ENCODE measurements at regions not wholly inside any gene's neighbourhood (a gene's known extent, or its start where the extent isn't known, plus 50 kb on each side); places are given as distances from the start of the nearest gene placed in this dataset.

GRCh38 chr14:97162621-97163020 lies 365.4 kb downstream of the VRK1 start:
- TF ChIP-seq CTCF (conservative IDR thresholded peaks at IDR 0.05; ENCODE audit: low read depth, low read length): no peak
- no peak for TF ChIP-seq USF2 (IDR thresholded peaks at IDR 0.05; ENCODE audit: low read depth, low read length)
- TF ChIP-seq POLR2A (IDR thresholded peaks at IDR 0.05; ENCODE audit: low read depth, low read length): no peak
- no peak for TF ChIP-seq CEBPB (IDR thresholded peaks at IDR 0.05; ENCODE audit: low read depth, low read length)
- TF ChIP-seq BHLHE40 (IDR thresholded peaks at IDR 0.05; ENCODE audit: low read depth, low read length): no peak
- TF ChIP-seq SMC3 (IDR thresholded peaks at IDR 0.05; ENCODE audit: low read depth, low read length): no peak
- TF ChIP-seq MAZ (IDR thresholded peaks at IDR 0.05; ENCODE audit: borderline replicate concordance, low read depth, low read length): no peak

Data from IMR-90 (cell line).